Liver (tissue), 8 donors: ENCODE measurements at regions not wholly inside any gene's neighbourhood (a gene's known extent, or its start where the extent isn't known, plus 50 kb on each side); places are given as distances from the start of the nearest gene placed in this dataset.

Source experiments
- DNase-seq: peaks from one replicate; pipeline ENCODE4 v3.0.0-alpha.2; 2017; ENCODE audit warnings: low spot score
- H3K27ac ChIP-seq, 2 donors: one replicate each; pipeline ENCODE4 v1.7.0; 2013; ENCODE audit warnings: inconsistent platforms in 2 of 2, low read length in 2 of 2, control low read depth in 1 of 2, low read depth in 1 of 2, mild to moderate bottlenecking in 1 of 2
- H3K27me3 ChIP-seq, 4 donors: one replicate each; pipeline versions ENCODE4 v1.6.1 to v1.7.0; 2013; ENCODE audit warnings: low read length in 3 of 4, inconsistent platforms in 1 of 4, mild to moderate bottlenecking in 1 of 4, moderate library complexity in 1 of 4; ENCODE audit not compliant: control insufficient read depth in 4 of 4, insufficient read depth in 4 of 4
- H3K36me3 ChIP-seq, 4 donors: one replicate each; pipeline versions ENCODE4 v1.6.1 to v1.7.0; 2013; ENCODE audit warnings: low read length in 3 of 4, mild to moderate bottlenecking in 3 of 4, low read depth in 1 of 4, moderate library complexity in 1 of 4; ENCODE audit not compliant: control insufficient read depth in 4 of 4, insufficient read depth in 3 of 4
- H3K4me1 ChIP-seq, 4 donors: one replicate each; pipeline versions ENCODE4 v1.6.1 to v1.7.0; 2013; ENCODE audit warnings: low read length in 3 of 4, mild to moderate bottlenecking in 3 of 4, moderate library complexity in 1 of 4; ENCODE audit not compliant: control insufficient read depth in 4 of 4, insufficient read depth in 4 of 4
- H3K4me3 ChIP-seq, 3 donors: one replicate each; pipeline versions ENCODE4 v1.6.1 to v1.7.0; 2013; ENCODE audit warnings: low read length in 3 of 3, control low read depth in 1 of 3, low read depth in 1 of 3, mild to moderate bottlenecking in 1 of 3
- H3K9ac ChIP-seq, 2 donors: one replicate each; pipeline ENCODE4 v1.7.0; 2013; ENCODE audit warnings: low read length in 2 of 2, mild to moderate bottlenecking in 2 of 2, moderate library complexity in 2 of 2, control low read depth in 1 of 2, low read depth in 1 of 2
- H3K9me3 ChIP-seq, 4 donors: one replicate each; pipeline versions ENCODE4 v1.6.1 to v1.7.0; 2013; ENCODE audit warnings: low read length in 3 of 4; ENCODE audit not compliant: control insufficient read depth in 4 of 4
- EGR1 ChIP-seq, 2 donors: IDR thresholded peaks; 2 replicates each; pipeline ENCODE4 v1.6.1; 2016 to 2018; ENCODE audit warnings: antibody characterized with exemption in 2 of 2, low read depth in 2 of 2
- FOXA1 ChIP-seq: IDR thresholded peaks from 2 replicates; pipeline ENCODE4 v1.6.1; 2016; ENCODE audit warnings: antibody characterized with exemption
- FOXA2 ChIP-seq: IDR thresholded peaks from 2 replicates; pipeline ENCODE4 v1.6.1; 2016; ENCODE audit warnings: antibody characterized with exemption
- GABPA ChIP-seq, 2 donors: IDR thresholded peaks in 1 of 2; conservative IDR thresholded peaks in 1 of 2; 2 replicates each; pipeline ENCODE4 v1.6.1; 2016; ENCODE audit warnings: antibody characterized with exemption in 2 of 2, mild to moderate bottlenecking in 1 of 2, moderate library complexity in 1 of 2
- HNF4A ChIP-seq, 2 donors: conservative IDR thresholded peaks; 2 replicates each; pipeline ENCODE4 v1.6.1; 2016; ENCODE audit warnings: antibody characterized with exemption in 2 of 2, mild to moderate bottlenecking in 2 of 2
- HNF4G ChIP-seq: IDR thresholded peaks from 2 replicates; pipeline ENCODE4 v1.6.1; 2016; ENCODE audit warnings: antibody characterized with exemption
- JUND ChIP-seq, 2 donors: IDR thresholded peaks; 2 replicates each; pipeline ENCODE4 v1.6.1; 2016; ENCODE audit warnings: antibody characterized with exemption in 2 of 2
- NR2F2 ChIP-seq: IDR thresholded peaks from 2 replicates; pipeline ENCODE4 v1.6.1; 2016; ENCODE audit warnings: antibody characterized with exemption
- RAD21 ChIP-seq, 2 donors: IDR thresholded peaks; 2 replicates each; pipeline ENCODE4 v1.6.1; 2016; ENCODE audit warnings: antibody characterized with exemption in 2 of 2, mild to moderate bottlenecking in 2 of 2
- RXRA ChIP-seq, 2 donors: IDR thresholded peaks; 2 replicates each; pipeline ENCODE4 v1.6.1; 2017 to 2018; ENCODE audit warnings: antibody characterized with exemption in 2 of 2, mild to moderate bottlenecking in 1 of 2
- SP1 ChIP-seq: IDR thresholded peaks from 2 replicates; pipeline ENCODE4 v1.6.1; 2018; ENCODE audit warnings: antibody characterized with exemption, mild to moderate bottlenecking
- TAF1 ChIP-seq: conservative IDR thresholded peaks from 2 replicates; pipeline ENCODE4 v1.6.1; 2016; ENCODE audit warnings: antibody characterized with exemption, mild to moderate bottlenecking
- YY1 ChIP-seq: IDR thresholded peaks from 2 replicates; pipeline ENCODE4 v1.6.1; 2016; ENCODE audit warnings: antibody characterized with exemption, mild to moderate bottlenecking
- WGBS: extraction: QIAGEN DNeasy Blood & Tissue Kit; methylation state at CpG from one replicate; pipeline ENCODE4 v1.1.7; 2013; 5-methylcytosine and 5-hydroxymethylcytosine counted together
- TF ChIP-seq, protein P1 (sequence below): IDR thresholded peaks from 2 replicates; pipeline ENCODE4 v1.6.1; 2016; ENCODE audit warnings: antibody characterized with exemption
- TF ChIP-seq, protein P2 (sequence below): fragments of 150-350 bp; IDR thresholded peaks from 2 replicates; pipeline ENCODE4 v1.5.1; 2017; ENCODE audit warnings: improper control_type of control experiment, low read depth, low read length; ENCODE audit not compliant: missing input control
- TF ChIP-seq, protein P3 (sequence below): IDR thresholded peaks from 2 replicates; pipeline ENCODE4 v1.6.1; 2016; ENCODE audit warnings: antibody characterized with exemption, mild to moderate bottlenecking
- TF ChIP-seq, protein P4 (sequence below): IDR thresholded peaks from 2 replicates; pipeline ENCODE4 v1.6.1; 2016; ENCODE audit warnings: antibody characterized with exemption
- TF ChIP-seq, protein P5 (sequence below): IDR thresholded peaks from 2 replicates; pipeline ENCODE4 v1.6.1; 2016; ENCODE audit warnings: antibody characterized with exemption
- donor health status: healthy.
- donor health status: healthy.
- donor health status: healthy.
- donor health status: healthy.
- donor health status: healthy.

DNA sequence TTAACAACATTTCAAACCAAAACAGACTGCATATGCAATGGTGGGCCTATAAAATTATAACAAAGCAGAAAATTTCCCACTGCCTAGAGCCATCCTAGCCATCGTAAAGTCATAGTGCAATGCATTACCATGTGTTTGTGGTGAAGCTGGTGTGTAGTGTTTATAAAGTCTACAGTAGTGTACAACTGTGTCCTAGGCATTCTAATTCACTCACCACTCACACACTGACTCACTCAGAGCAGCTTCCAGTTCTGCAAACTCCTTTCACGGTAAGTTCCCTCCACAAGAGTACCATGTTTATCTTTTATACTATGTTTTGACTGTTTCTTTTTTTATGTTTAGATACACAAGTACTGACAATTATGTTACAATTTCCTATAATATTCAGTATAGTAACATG lies 1104.1 kb upstream of the PHF14 start:
- Histone ChIP-seq H3K9ac (no peak overlapping the region), H3K36me3 (no peaks in the 10 kb centered on the region), H3K27ac (peak overlapping the region; percentile 47 to 52), H3K4me3 (peak overlapping the region in 1 of 3 donors; percentile 35), H3K9me3 (no peaks in the 10 kb centered on the region), H3K27me3 (no peaks in the 10 kb centered on the region), H3K4me1 (peaks cover 5 to 16% (median 14%) of the 10 kb centered on the region in 4 donors)
- DNase-seq, result no peak
- 46% methylated on average over 2 of the region's 2 CpGs for WGBS
- TF ChIP-seq, protein P1, sequence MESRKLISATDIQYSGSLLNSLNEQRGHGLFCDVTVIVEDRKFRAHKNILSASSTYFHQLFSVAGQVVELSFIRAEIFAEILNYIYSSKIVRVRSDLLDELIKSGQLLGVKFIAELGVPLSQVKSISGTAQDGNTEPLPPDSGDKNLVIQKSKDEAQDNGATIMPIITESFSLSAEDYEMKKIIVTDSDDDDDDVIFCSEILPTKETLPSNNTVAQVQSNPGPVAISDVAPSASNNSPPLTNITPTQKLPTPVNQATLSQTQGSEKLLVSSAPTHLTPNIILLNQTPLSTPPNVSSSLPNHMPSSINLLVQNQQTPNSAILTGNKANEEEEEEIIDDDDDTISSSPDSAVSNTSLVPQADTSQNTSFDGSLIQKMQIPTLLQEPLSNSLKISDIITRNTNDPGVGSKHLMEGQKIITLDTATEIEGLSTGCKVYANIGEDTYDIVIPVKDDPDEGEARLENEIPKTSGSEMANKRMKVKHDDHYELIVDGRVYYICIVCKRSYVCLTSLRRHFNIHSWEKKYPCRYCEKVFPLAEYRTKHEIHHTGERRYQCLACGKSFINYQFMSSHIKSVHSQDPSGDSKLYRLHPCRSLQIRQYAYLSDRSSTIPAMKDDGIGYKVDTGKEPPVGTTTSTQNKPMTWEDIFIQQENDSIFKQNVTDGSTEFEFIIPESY, result no peak
- TF ChIP-seq RAD21 (IDR thresholded peaks at IDR 0.05), result no peak
- TF ChIP-seq, protein P2, sequence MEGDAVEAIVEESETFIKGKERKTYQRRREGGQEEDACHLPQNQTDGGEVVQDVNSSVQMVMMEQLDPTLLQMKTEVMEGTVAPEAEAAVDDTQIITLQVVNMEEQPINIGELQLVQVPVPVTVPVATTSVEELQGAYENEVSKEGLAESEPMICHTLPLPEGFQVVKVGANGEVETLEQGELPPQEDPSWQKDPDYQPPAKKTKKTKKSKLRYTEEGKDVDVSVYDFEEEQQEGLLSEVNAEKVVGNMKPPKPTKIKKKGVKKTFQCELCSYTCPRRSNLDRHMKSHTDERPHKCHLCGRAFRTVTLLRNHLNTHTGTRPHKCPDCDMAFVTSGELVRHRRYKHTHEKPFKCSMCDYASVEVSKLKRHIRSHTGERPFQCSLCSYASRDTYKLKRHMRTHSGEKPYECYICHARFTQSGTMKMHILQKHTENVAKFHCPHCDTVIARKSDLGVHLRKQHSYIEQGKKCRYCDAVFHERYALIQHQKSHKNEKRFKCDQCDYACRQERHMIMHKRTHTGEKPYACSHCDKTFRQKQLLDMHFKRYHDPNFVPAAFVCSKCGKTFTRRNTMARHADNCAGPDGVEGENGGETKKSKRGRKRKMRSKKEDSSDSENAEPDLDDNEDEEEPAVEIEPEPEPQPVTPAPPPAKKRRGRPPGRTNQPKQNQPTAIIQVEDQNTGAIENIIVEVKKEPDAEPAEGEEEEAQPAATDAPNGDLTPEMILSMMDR, result no peak

DNA sequence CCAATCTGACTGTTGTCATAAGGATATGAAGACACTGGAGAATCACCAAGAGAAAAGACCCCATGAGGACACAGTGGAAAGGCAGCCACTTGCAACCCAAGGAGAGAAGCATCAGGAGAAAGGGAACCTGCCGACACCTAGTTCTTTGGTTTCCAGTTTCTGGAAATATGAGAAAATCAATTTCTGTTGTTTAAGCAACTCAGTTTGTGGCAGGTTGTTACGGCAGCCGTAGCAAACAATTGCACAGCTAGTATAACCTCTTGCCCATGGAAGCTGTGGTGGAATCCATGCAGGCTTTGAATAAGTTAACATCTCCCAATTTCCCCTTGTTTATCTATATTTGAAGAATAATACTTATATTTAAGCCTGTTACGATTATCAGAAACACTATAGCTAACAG lies 1103.0 kb upstream of the PHF14 start:
- WGBS, result 54% methylated on average over 4 of the region's 4 CpGs
- TF ChIP-seq, protein P3, sequence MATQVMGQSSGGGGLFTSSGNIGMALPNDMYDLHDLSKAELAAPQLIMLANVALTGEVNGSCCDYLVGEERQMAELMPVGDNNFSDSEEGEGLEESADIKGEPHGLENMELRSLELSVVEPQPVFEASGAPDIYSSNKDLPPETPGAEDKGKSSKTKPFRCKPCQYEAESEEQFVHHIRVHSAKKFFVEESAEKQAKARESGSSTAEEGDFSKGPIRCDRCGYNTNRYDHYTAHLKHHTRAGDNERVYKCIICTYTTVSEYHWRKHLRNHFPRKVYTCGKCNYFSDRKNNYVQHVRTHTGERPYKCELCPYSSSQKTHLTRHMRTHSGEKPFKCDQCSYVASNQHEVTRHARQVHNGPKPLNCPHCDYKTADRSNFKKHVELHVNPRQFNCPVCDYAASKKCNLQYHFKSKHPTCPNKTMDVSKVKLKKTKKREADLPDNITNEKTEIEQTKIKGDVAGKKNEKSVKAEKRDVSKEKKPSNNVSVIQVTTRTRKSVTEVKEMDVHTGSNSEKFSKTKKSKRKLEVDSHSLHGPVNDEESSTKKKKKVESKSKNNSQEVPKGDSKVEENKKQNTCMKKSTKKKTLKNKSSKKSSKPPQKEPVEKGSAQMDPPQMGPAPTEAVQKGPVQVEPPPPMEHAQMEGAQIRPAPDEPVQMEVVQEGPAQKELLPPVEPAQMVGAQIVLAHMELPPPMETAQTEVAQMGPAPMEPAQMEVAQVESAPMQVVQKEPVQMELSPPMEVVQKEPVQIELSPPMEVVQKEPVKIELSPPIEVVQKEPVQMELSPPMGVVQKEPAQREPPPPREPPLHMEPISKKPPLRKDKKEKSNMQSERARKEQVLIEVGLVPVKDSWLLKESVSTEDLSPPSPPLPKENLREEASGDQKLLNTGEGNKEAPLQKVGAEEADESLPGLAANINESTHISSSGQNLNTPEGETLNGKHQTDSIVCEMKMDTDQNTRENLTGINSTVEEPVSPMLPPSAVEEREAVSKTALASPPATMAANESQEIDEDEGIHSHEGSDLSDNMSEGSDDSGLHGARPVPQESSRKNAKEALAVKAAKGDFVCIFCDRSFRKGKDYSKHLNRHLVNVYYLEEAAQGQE, result no peak
- no peak for TF ChIP-seq FOXA1
- TF ChIP-seq, protein P2, result no peak
- TF ChIP-seq NR2F2, result no peak
- peak in 1 of 2 donors; percentile 42 for TF ChIP-seq RAD21 (IDR thresholded peaks at IDR 0.05)
- TF ChIP-seq SP1, result peak; percentile 34
- TF ChIP-seq TAF1, result no peak
- TF ChIP-seq HNF4G, result no peak
- TF ChIP-seq, protein P4, sequence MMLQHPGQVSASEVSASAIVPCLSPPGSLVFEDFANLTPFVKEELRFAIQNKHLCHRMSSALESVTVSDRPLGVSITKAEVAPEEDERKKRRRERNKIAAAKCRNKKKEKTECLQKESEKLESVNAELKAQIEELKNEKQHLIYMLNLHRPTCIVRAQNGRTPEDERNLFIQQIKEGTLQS, result no peak
- TF ChIP-seq GABPA (IDR thresholded peaks at IDR 0.05 in 1 of 2, conservative IDR thresholded peaks at IDR 0.05 in 1 of 2), result no peak
- TF ChIP-seq EGR1 (IDR thresholded peaks at IDR 0.05; ENCODE audit: low read depth in 2 of 2), result no peak
- peak; percentile 79 for TF ChIP-seq YY1
- TF ChIP-seq RXRA (IDR thresholded peaks at IDR 0.05), result peak; percentile 24 to 33
- TF ChIP-seq HNF4A (conservative IDR thresholded peaks at IDR 0.05), result peak; percentile 41 to 46
- TF ChIP-seq JUND (IDR thresholded peaks at IDR 0.05), result no peak
- TF ChIP-seq, protein P1, result peak; percentile 46
- TF ChIP-seq, protein P5, sequence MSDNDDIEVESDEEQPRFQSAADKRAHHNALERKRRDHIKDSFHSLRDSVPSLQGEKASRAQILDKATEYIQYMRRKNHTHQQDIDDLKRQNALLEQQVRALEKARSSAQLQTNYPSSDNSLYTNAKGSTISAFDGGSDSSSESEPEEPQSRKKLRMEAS, result peak; percentile 50
- no peak for TF ChIP-seq FOXA2
- no peak overlapping the region for H3K9ac ChIP-seq
- peak overlapping the region in 1 of 3 donors; percentile 12 for H3K4me3 ChIP-seq
- peaks cover 5 to 26% (median 15%) of the 10 kb centered on the region in 4 donors for H3K4me1 ChIP-seq
- H3K9me3 ChIP-seq, result no peaks in the 10 kb centered on the region
- peak overlapping the region in 1 of 2 donors; percentile 33 for H3K27ac ChIP-seq
- DNase-seq, result no peak
- H3K36me3 ChIP-seq, result no peaks in the 10 kb centered on the region
- H3K27me3 ChIP-seq, result no peaks in the 10 kb centered on the region
